IMR-90 (cell line): ENCODE measurements at regions not wholly inside any gene's neighbourhood (a gene's known extent, or its start where the extent isn't known, plus 50 kb on each side); places are given as distances from the start of the nearest gene placed in this dataset.

Experiments
- ATAC-seq: fragments of 200-7000 bp; cut with Tn5 transposase; 2 replicates; pipeline ENCODE4 v1.9.1; 2020; ENCODE audit warnings: low read depth, mild to moderate bottlenecking, moderate library complexity
- BruUV-seq: library from RNA; stranded (reverse); fragments of 400-500 nt; replicated peaks from 2 replicates; lab custom pipeline; 2021; lab: Mats Ljungman, UMichigan
- CTCF ChIA-PET: fragments of 300-600 bp; formaldehyde crosslinking; extraction: SDS; loops from one replicate; lab custom pipeline; 2021; ENCODE audit warnings: antibody characterized with exemption; lab: Yijun Ruan, JAX
- POLR2A ChIA-PET: fragments of 300-600 bp; sonication (Branson Sonifier 250); formaldehyde crosslinking; loops from one replicate; lab custom pipeline; 2022; ENCODE audit warnings: antibody characterized with exemption; ENCODE audit not compliant: unreplicated experiment; lab: Charles Lee
- DNase-seq: peaks from one replicate; pipeline ENCODE4 v3.0.0; 2013
- H2AFZ ChIP-seq: replicated peaks from 2 replicates; pipeline ENCODE3; 2013; ENCODE audit warnings: low read length, mild to moderate bottlenecking; ENCODE audit not compliant: poor library complexity
- H2AK5ac ChIP-seq: 2 replicates; pipeline ENCODE4 v1.6.1; 2013; ENCODE audit warnings: low read depth, low read length, inconsistent platforms
- H2AK9ac ChIP-seq: replicated peaks from 2 replicates; pipeline ENCODE3; 2013; ENCODE audit warnings: mild to moderate bottlenecking, low read depth, low read length, moderate library complexity; ENCODE audit not compliant: poor library complexity
- H2BK120ac ChIP-seq: 2 replicates; pipeline ENCODE4 v1.6.1; 2013; ENCODE audit warnings: low read depth, low read length, inconsistent platforms
- H2BK15ac ChIP-seq: 3 replicates; pipeline ENCODE4 v1.6.1; 2013; ENCODE audit warnings: low read depth, low read length, inconsistent platforms
- H2BK20ac ChIP-seq: 2 replicates; pipeline ENCODE4 v1.6.1; 2013; ENCODE audit warnings: low read depth, mild to moderate bottlenecking, inconsistent platforms, low read length, moderate library complexity
- H2BK5ac ChIP-seq: 2 replicates; pipeline ENCODE4 v1.6.1; 2013; ENCODE audit warnings: mild to moderate bottlenecking, low read depth, low read length, inconsistent platforms; ENCODE audit not compliant: poor library complexity, severe bottlenecking
- H3K14ac ChIP-seq: replicated peaks from 2 replicates; pipeline ENCODE4 v1.6.1; 2013; ENCODE audit warnings: low read depth, low read length, inconsistent platforms
- H3K18ac ChIP-seq: 2 replicates; pipeline ENCODE4 v1.6.1; 2013; ENCODE audit warnings: low read depth, low read length, control low read depth
- H3K23ac ChIP-seq: 2 replicates; pipeline ENCODE4 v1.6.1; 2013; ENCODE audit warnings: low read depth, low read length, inconsistent platforms
- H3K27ac ChIP-seq: 2 replicates; pipeline ENCODE4 v1.5.1; 2013; ENCODE audit warnings: mild to moderate bottlenecking, control low read depth, low read length; ENCODE audit not compliant: insufficient read depth
- H3K27me3 ChIP-seq: 2 replicates; pipeline ENCODE4 v1.6.1; 2013; ENCODE audit warnings: low read length; ENCODE audit not compliant: control insufficient read depth, insufficient read depth
- H3K36me3 ChIP-seq: 2 replicates; pipeline ENCODE4 v1.6.1; 2013; ENCODE audit warnings: low read length, mixed read lengths; ENCODE audit not compliant: control insufficient read depth, insufficient read depth
- H3K4ac ChIP-seq: 2 replicates; pipeline ENCODE4 v1.6.1; 2013; ENCODE audit warnings: low read depth, low read length, inconsistent platforms
- H3K4me1 ChIP-seq: 2 replicates; pipeline ENCODE4 v1.6.1; 2013; ENCODE audit warnings: low read length, mixed read lengths; ENCODE audit not compliant: control insufficient read depth, insufficient read depth
- H3K4me2 ChIP-seq: 2 replicates; pipeline ENCODE4 v1.6.1; 2013; ENCODE audit warnings: low read depth, mild to moderate bottlenecking, control low read depth, low read length, moderate library complexity
- H3K4me3 ChIP-seq: 2 replicates; pipeline ENCODE4 v1.5.1; 2013; ENCODE audit warnings: low read depth, mild to moderate bottlenecking, control low read depth, low read length, moderate library complexity; ENCODE audit not compliant: insufficient read depth
- H3K56ac ChIP-seq: 2 replicates; pipeline ENCODE4 v1.6.1; 2013; ENCODE audit warnings: low read length, inconsistent platforms; ENCODE audit not compliant: insufficient read depth; ENCODE audit errors: extremely low read depth
- H3K79me1 ChIP-seq, 2 experiments: 2 replicates each; pipeline ENCODE4 v1.6.1; 2013; ENCODE audit warnings: low read length in 2 of 2, inconsistent platforms in 1 of 2, low read depth in 1 of 2
- H3K9ac ChIP-seq: 2 replicates; pipeline ENCODE4 v1.6.1; 2013; ENCODE audit warnings: low read depth, low read length, control low read depth
- H3K9me1 ChIP-seq: 2 replicates; pipeline ENCODE4 v1.6.1; 2013; ENCODE audit warnings: low read length, inconsistent platforms; ENCODE audit not compliant: insufficient read depth
- H3K9me3 ChIP-seq: 2 replicates; pipeline ENCODE4 v1.6.1; 2013; ENCODE audit warnings: low read length; ENCODE audit not compliant: control insufficient read depth, insufficient read depth
- H4K20me1 ChIP-seq: 2 replicates; pipeline ENCODE4 v1.6.1; 2013; ENCODE audit warnings: low read length, inconsistent platforms; ENCODE audit not compliant: insufficient read depth
- H4K5ac ChIP-seq: 2 replicates; pipeline ENCODE4 v1.6.1; 2013; ENCODE audit warnings: mild to moderate bottlenecking, low read depth, low read length, control low read depth
- H4K8ac ChIP-seq, 2 experiments: 2 replicates each; pipeline ENCODE4 v1.6.1; 2013; ENCODE audit warnings: low read depth in 2 of 2, low read length in 2 of 2, control low read depth in 1 of 2, inconsistent platforms in 1 of 2
- H4K91ac ChIP-seq: 2 replicates; pipeline ENCODE4 v1.6.1; 2013; ENCODE audit warnings: low read depth, low read length, inconsistent platforms; ENCODE audit not compliant: insufficient read depth
- BHLHE40 ChIP-seq: fragments of 150-350 bp; IDR thresholded peaks from 2 replicates; pipeline ENCODE4 v1.6.1; 2016; ENCODE audit warnings: mild to moderate bottlenecking, low read depth, low read length
- CEBPB ChIP-seq: IDR thresholded peaks from 2 replicates; pipeline ENCODE4 v1.6.1; 2012; ENCODE audit warnings: low read depth, low read length, improper control_type of control experiment
- CHD1 ChIP-seq: IDR thresholded peaks from 2 replicates; pipeline ENCODE4 v1.6.1; 2012; ENCODE audit warnings: low read depth, low read length, improper control_type of control experiment
- CTCF ChIP-seq: conservative IDR thresholded peaks from 2 replicates; pipeline ENCODE4 v1.5.1; 2012; ENCODE audit warnings: mild to moderate bottlenecking, low read depth, low read length, improper control_type of control experiment
- ELK1 ChIP-seq: fragments of 150-350 bp; IDR thresholded peaks from 2 replicates; pipeline ENCODE4 v1.6.1; 2016; ENCODE audit warnings: low read depth, mild to moderate bottlenecking, low read length, moderate library complexity, borderline replicate concordance
- FOS ChIP-seq: fragments of 150-350 bp; IDR thresholded peaks from 2 replicates; pipeline ENCODE4 v1.6.1; 2016; ENCODE audit warnings: low read depth, low read length
- MAFK ChIP-seq: IDR thresholded peaks from 2 replicates; pipeline ENCODE4 v1.6.1; 2012; ENCODE audit warnings: low read depth, low read length, improper control_type of control experiment
- MAZ ChIP-seq: IDR thresholded peaks from 2 replicates; pipeline ENCODE4 v1.6.1; 2012; ENCODE audit warnings: low read depth, mild to moderate bottlenecking, low read length, improper control_type of control experiment, moderate library complexity, borderline replicate concordance
- MXI1 ChIP-seq: IDR thresholded peaks from 2 replicates; pipeline ENCODE4 v1.6.1; 2012; ENCODE audit warnings: low read depth, mild to moderate bottlenecking, low read length, moderate library complexity, borderline replicate concordance
- NFE2L2 ChIP-seq: fragments of 150-350 bp; IDR thresholded peaks from 2 replicates; pipeline ENCODE4 v1.6.1; 2016; ENCODE audit warnings: low read depth, mild to moderate bottlenecking, low read length
- POLR2A ChIP-seq: IDR thresholded peaks from 2 replicates; pipeline ENCODE4 v1.6.1; 2012; ENCODE audit warnings: mild to moderate bottlenecking, low read depth, low read length
- RAD21 ChIP-seq: IDR thresholded peaks from 2 replicates; pipeline ENCODE4 v1.6.1; 2012; ENCODE audit warnings: low read length, improper control_type of control experiment
- RCOR1 ChIP-seq: IDR thresholded peaks from 2 replicates; pipeline ENCODE4 v1.6.1; 2012; ENCODE audit warnings: mild to moderate bottlenecking, low read length, improper control_type of control experiment; ENCODE audit not compliant: insufficient replicate concordance
- RFX5 ChIP-seq: IDR thresholded peaks from 2 replicates; pipeline ENCODE4 v1.8.0; 2012; ENCODE audit warnings: low read depth, mild to moderate bottlenecking, low read length, moderate library complexity
- SMC3 ChIP-seq: fragments of 150-350 bp; IDR thresholded peaks from 2 replicates; pipeline ENCODE4 v1.6.1; 2016; ENCODE audit warnings: low read depth, mild to moderate bottlenecking, antibody characterized with exemption, low read length, moderate library complexity
- USF2 ChIP-seq: fragments of 150-350 bp; IDR thresholded peaks from 2 replicates; pipeline ENCODE4 v1.6.1; 2017; ENCODE audit warnings: mild to moderate bottlenecking, antibody characterized with exemption, low read length, low read depth
- WGBS, 2 experiments: methylation state at CpG; one replicate each; pipeline versions ENCODE4 v1.1.5 to v1.1.7; 2013; ENCODE audit warnings: missing lambda C conversion rate in 2 of 2; ENCODE audit not compliant: insufficient read length in 1 of 2; ENCODE audit errors: extremely low coverage in 2 of 2; 5-methylcytosine and 5-hydroxymethylcytosine counted together
- dilution Hi-C: fragments of 300-500 bp; cut with HindIII; formaldehyde crosslinking; loops from one replicate; pipeline ENCODE4 v1.14.3; 2018; ENCODE audit warnings: low sequenced_read_pairs; ENCODE audit not compliant: unreplicated experiment
- in situ Hi-C: fragments of 300-500 bp; cut with MboI; formaldehyde crosslinking; loops from 3 replicates; pipeline ENCODE4 v1.14.3; 2019; ENCODE audit warnings: low sequenced_read_pairs, inconsistent platforms, mixed read lengths
- intact Hi-C: fragments of 100-400 bp; cut with micrococcal nuclease; formaldehyde crosslinking; loops from 2 replicates; pipeline ENCODE4 v1.10.0; 2022

- BruUV-seq: no TSS peak
These were observed 52.7 kb upstream of the CRIM1 start for GRCh38 chr2:36302911-36303310.

More at GRCh38 chr2:36302911-36303310, 52.7 kb upstream of the CRIM1 start:
- no peak overlapping the region for H2BK15ac ChIP-seq
- no peak overlapping the region for H3K4me2 ChIP-seq
- H2BK5ac ChIP-seq: no peak overlapping the region
- no peak overlapping the region for H3K27ac ChIP-seq
- no peak for DNase-seq
- H2AK5ac ChIP-seq: no peak overlapping the region
- H4K91ac ChIP-seq: no peak overlapping the region
- intact Hi-C loops (no loop called here), dilution Hi-C loops (no loop called here), in situ Hi-C loops (no loop called here)
- no peaks in the 10 kb centered on the region for H3K79me1 ChIP-seq
- H3K14ac ChIP-seq: no peak overlapping the region
- peaks cover 4% of the 10 kb centered on the region; the same call in 1 of the 2 replicates for H3K27me3 ChIP-seq
- no peaks in the 10 kb centered on the region for H3K9me1 ChIP-seq
- H3K56ac ChIP-seq: no peak overlapping the region
- no peaks in the 10 kb centered on the region for H3K4me1 ChIP-seq
- no peak overlapping the region for H3K9ac ChIP-seq
- H2AFZ ChIP-seq: no peak overlapping the region
- TF ChIP-seq RFX5: no peak
- TF ChIP-seq NFE2L2: no peak
- no peak for TF ChIP-seq CHD1
- no peak for TF ChIP-seq SMC3
- no peak for TF ChIP-seq BHLHE40
- TF ChIP-seq MAZ: no peak
- TF ChIP-seq CTCF: no peak
- TF ChIP-seq RAD21: no peak
- TF ChIP-seq MXI1: no peak
- TF ChIP-seq ELK1: no peak
- no peak for TF ChIP-seq MAFK
- no peak for TF ChIP-seq USF2
- no peak for TF ChIP-seq CEBPB
- no peak for TF ChIP-seq RCOR1
- TF ChIP-seq FOS: no peak
- TF ChIP-seq POLR2A: no peak
- no peaks in the 10 kb centered on the region for H3K36me3 ChIP-seq
- H2BK20ac ChIP-seq: no peak overlapping the region
- CTCF ChIA-PET: no interaction called here
- H3K18ac ChIP-seq: no peak overlapping the region
- no peak overlapping the region for H4K8ac ChIP-seq
- H3K23ac ChIP-seq: no peak overlapping the region
- no peak for ATAC-seq
- no peak overlapping the region for H4K5ac ChIP-seq
- no peaks in the 10 kb centered on the region for H3K9me3 ChIP-seq
- no peak overlapping the region for H3K4ac ChIP-seq
- WGBS, 2 experiments: 13% methylated on average over 2 of the region's 4 CpGs; no CpG with 5 or more reads in 1 of the 2 experiments
- H2AK9ac ChIP-seq: no peak overlapping the region
- POLR2A ChIA-PET: no interaction called here
- H3K4me3 ChIP-seq: no peak overlapping the region
- no peaks in the 10 kb centered on the region for H4K20me1 ChIP-seq
- H2BK120ac ChIP-seq: no peak overlapping the region
